ENCODE measurements at regions not wholly inside any gene's neighbourhood (a gene's known extent, or its start where the extent isn't known, plus 50 kb on each side); places are given as distances from the start of the nearest gene placed in this dataset.
A peak's percentile ranks its signal among the peaks of the same experiment; 100 is the strongest.

DNA sequence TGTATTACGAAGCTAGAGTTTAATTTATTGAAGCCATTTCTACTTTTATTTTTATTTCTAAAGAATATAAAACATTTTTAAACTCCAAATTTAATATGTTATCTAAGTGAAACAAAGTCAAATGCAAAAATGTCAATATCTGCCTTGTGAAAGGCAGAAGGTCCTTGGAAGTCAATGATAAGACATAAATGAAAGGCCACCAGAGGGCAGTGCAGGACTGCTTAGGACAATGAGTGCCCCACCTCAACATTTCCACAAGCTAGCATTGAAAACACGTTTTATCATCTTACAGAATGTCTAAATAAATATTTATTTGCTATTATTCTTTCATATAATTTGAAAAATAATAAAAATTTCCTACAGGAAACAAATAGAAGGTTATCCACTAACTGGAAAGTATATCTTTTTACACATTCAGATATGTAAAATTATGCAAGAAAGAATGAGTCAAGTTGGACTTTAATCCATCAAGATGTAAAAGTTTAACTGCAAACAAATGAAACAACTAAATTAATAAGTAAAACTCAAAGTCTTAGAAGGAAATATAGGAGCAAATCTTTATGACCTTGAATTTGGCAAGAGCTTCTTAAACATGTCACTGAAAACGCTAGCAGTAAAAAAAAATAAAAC is 140.1 kb upstream of the FMN2 start:
- intact Hi-C loops (cut with micrococcal nuclease; ENCODE audit: unreplicated experiment): loop anchor here (1.0 to 2.0 kb wide), 2 partner anchors 25 to 35 kb away; no protein-coding TSS in a partner anchor
- in situ Hi-C loops (cut with HindIII; ENCODE audit: low pct_unique_long_range_greater_than_20kb, low sequenced_read_pairs): no loop called here
- H3K9me3 ChIP-seq (ENCODE audit: control insufficient read depth, insufficient read depth, low read depth, low read length): no peaks in the 10 kb centered on the region
- no peak overlapping the region for H3K27ac ChIP-seq (ENCODE audit: low read length)
- no peaks in the 10 kb centered on the region for H3K27me3 ChIP-seq (ENCODE audit: control insufficient read depth, insufficient read depth, low read length)
- H3K4me1 ChIP-seq (ENCODE audit: control insufficient read depth, insufficient read depth, low read length): no peaks in the 10 kb centered on the region
- ChIA-PET POLR2A (interaction anchor here (0.7 kb wide), 1 partner anchor 1686 kb away, joined by 3 read pairs; no protein-coding TSS in a partner anchor), CTCF (interaction anchor here (0.6 kb wide), 1 partner anchor 52 kb away, joined by 3 read pairs; no protein-coding TSS in a partner anchor)
- no peaks in the 10 kb centered on the region for H3K36me3 ChIP-seq (ENCODE audit: control insufficient read depth, insufficient read depth, low read length)
- H3K4me3 ChIP-seq (ENCODE audit: low read depth in 2 of 2, low read length in 2 of 2): no peak overlapping the region
- ATAC-seq: peak; percentile 77; the same call in 1 of the 2 replicates
- DNase-seq (ENCODE audit: low read depth, low spot score): peak; percentile 50
- TF ChIP-seq, protein P1, sequence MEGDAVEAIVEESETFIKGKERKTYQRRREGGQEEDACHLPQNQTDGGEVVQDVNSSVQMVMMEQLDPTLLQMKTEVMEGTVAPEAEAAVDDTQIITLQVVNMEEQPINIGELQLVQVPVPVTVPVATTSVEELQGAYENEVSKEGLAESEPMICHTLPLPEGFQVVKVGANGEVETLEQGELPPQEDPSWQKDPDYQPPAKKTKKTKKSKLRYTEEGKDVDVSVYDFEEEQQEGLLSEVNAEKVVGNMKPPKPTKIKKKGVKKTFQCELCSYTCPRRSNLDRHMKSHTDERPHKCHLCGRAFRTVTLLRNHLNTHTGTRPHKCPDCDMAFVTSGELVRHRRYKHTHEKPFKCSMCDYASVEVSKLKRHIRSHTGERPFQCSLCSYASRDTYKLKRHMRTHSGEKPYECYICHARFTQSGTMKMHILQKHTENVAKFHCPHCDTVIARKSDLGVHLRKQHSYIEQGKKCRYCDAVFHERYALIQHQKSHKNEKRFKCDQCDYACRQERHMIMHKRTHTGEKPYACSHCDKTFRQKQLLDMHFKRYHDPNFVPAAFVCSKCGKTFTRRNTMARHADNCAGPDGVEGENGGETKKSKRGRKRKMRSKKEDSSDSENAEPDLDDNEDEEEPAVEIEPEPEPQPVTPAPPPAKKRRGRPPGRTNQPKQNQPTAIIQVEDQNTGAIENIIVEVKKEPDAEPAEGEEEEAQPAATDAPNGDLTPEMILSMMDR (IDR thresholded peaks at IDR 0.05): peak; percentile 79; the same call in 1 of the 2 replicates
- TF ChIP-seq, protein P2, sequence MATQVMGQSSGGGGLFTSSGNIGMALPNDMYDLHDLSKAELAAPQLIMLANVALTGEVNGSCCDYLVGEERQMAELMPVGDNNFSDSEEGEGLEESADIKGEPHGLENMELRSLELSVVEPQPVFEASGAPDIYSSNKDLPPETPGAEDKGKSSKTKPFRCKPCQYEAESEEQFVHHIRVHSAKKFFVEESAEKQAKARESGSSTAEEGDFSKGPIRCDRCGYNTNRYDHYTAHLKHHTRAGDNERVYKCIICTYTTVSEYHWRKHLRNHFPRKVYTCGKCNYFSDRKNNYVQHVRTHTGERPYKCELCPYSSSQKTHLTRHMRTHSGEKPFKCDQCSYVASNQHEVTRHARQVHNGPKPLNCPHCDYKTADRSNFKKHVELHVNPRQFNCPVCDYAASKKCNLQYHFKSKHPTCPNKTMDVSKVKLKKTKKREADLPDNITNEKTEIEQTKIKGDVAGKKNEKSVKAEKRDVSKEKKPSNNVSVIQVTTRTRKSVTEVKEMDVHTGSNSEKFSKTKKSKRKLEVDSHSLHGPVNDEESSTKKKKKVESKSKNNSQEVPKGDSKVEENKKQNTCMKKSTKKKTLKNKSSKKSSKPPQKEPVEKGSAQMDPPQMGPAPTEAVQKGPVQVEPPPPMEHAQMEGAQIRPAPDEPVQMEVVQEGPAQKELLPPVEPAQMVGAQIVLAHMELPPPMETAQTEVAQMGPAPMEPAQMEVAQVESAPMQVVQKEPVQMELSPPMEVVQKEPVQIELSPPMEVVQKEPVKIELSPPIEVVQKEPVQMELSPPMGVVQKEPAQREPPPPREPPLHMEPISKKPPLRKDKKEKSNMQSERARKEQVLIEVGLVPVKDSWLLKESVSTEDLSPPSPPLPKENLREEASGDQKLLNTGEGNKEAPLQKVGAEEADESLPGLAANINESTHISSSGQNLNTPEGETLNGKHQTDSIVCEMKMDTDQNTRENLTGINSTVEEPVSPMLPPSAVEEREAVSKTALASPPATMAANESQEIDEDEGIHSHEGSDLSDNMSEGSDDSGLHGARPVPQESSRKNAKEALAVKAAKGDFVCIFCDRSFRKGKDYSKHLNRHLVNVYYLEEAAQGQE (IDR thresholded peaks at IDR 0.05; ENCODE audit: insufficient read depth in 1 of 2, low read depth in 2 of 2, low read length in 1 of 2): no peak
- BruUV-seq (replicated peaks): no TSS peak

DNA sequence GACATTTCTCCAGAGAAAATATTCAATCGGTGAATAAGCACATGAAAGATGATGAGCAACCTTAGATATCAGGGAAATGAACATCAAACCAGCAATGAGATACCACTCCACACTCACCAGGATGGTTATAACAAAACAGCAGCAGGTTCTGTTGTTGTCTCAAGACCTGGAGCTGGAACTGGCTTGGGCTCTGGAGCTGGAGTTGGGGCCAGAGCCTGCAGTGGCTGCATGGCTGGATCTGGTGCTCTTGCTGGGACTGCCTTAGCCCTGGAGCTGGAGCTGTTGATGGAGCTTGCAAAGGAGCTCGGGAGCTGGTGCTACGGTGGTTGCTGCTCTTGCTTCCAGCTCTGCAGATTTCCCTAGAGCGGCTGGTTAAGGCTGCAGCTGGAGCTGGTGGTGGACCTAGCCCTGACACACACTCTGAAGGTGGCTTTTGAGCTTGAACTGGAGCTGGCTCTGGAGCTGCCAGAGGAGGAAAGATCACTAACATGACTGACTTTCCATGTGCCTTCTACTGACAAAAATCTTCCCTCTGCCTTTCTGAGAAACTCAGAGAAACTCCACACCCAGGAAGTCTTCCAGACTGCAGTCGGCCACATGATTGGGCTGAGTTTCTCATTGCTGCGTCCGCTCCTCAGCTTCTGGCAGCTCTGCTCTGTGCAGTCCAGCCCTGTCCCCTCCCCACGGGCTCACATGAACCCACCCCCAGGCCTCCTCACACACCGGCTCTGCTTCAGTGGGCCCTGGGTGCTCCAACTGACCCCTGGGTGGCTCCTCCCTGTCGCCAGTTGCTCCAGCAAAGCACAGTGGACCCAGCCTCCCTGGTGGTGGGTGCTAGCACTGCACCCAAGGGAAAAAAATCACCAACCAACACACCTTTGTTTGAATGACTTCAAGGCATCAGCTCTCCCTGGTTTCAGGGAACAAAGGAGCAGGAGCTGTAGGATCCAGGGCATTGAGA is 139.1 kb upstream of the FMN2 start:
- H3K4me3 ChIP-seq (ENCODE audit: low read depth in 2 of 2, low read length in 2 of 2): no peak overlapping the region
- H3K4me1 ChIP-seq (ENCODE audit: control insufficient read depth, insufficient read depth, low read length): no peaks in the 10 kb centered on the region
- H3K27me3 ChIP-seq (ENCODE audit: control insufficient read depth, insufficient read depth, low read length): peaks cover 2% of the 10 kb centered on the region; the same call in 1 of the 2 replicates
- H3K36me3 ChIP-seq (ENCODE audit: control insufficient read depth, insufficient read depth, low read length): no peaks in the 10 kb centered on the region
- BruUV-seq (replicated peaks): no TSS peak
- H3K9me3 ChIP-seq (ENCODE audit: control insufficient read depth, insufficient read depth, low read depth, low read length): no peaks in the 10 kb centered on the region
- no peak overlapping the region for H3K27ac ChIP-seq (ENCODE audit: low read length)
- POLR2A ChIA-PET: no interaction called here
- DNase-seq (ENCODE audit: low read depth, low spot score) (no peak), ATAC-seq (peak; percentile 70)
- CTCF ChIA-PET: no interaction called here
- no peak for TF ChIP-seq SIN3A (IDR thresholded peaks at IDR 0.05; ENCODE audit: borderline replicate concordance, insufficient read depth, low read depth, low read length)
- TF ChIP-seq, protein P1 (IDR thresholded peaks at IDR 0.05): peak; percentile 71
- in situ Hi-C loops (cut with HindIII; ENCODE audit: low pct_unique_long_range_greater_than_20kb, low sequenced_read_pairs) (no loop called here), intact Hi-C loops (cut with micrococcal nuclease; ENCODE audit: unreplicated experiment) (no loop called here)
